Lower lobe of right lung (tissue), 2 donors: ENCODE measurements at regions not wholly inside any gene's neighbourhood (a gene's known extent, or its start where the extent isn't known, plus 50 kb on each side); places are given as distances from the start of the nearest gene placed in this dataset.

Experiments used
- ATAC-seq, 2 donors: fragments of 200-7000 bp; cut with Tn5 transposase; one replicate each; pipeline ENCODE4 v1.9.1; 2020 to 2022; ENCODE audit warnings: mild to moderate bottlenecking in 2 of 2, moderate library complexity in 2 of 2
- DNase-seq: peaks from one replicate; pipeline ENCODE4 v3.0.0-alpha.2; 2020
- H3K27ac ChIP-seq: fragments of 200-600 bp; one replicate; pipeline ENCODE4 v1.8.0; 2022
- H3K27me3 ChIP-seq: fragments of 200-600 bp; one replicate; pipeline ENCODE4 v1.8.0; 2022; ENCODE audit warnings: low read depth
- H3K36me3 ChIP-seq: fragments of 200-600 bp; one replicate; pipeline ENCODE4 v1.8.0; 2022; ENCODE audit warnings: mild to moderate bottlenecking
- H3K4me1 ChIP-seq: fragments of 200-600 bp; one replicate; pipeline ENCODE4 v1.8.0; 2022
- H3K4me3 ChIP-seq: fragments of 200-600 bp; one replicate; pipeline ENCODE4 v1.8.0; 2022; ENCODE audit warnings: mild to moderate bottlenecking
- H3K9me3 ChIP-seq: fragments of 200-600 bp; one replicate; pipeline ENCODE4 v1.8.0; 2022
- CTCF ChIP-seq: fragments of 200-600 bp; IDR thresholded peaks from one replicate; pipeline ENCODE4 v1.8.0; 2022; ENCODE audit warnings: antibody characterized with exemption, mild to moderate bottlenecking
- intact Hi-C: fragments of 100-400 bp; cut with DNase I; formaldehyde crosslinking; loops from one replicate; pipeline ENCODE4 v1.11.0; 2022
- donor health status: DM: no; HTN: yes; CAD: no; lungs with severe emphysema.

- no peak for TF ChIP-seq CTCF
- intact Hi-C loops = no loop called here
- Histone ChIP-seq H3K4me1 (no peaks in the 10 kb centered on the region), H3K27me3 (no peaks in the 10 kb centered on the region), H3K4me3 (no peak overlapping the region), H3K36me3 (no peaks in the 10 kb centered on the region), H3K27ac (no peak overlapping the region), H3K9me3 (no peaks in the 10 kb centered on the region)
- DNase-seq = no peak
- ATAC-seq = no peak
Observed at GRCh38 chr4:179871726-179872125, 2371.5 kb upstream of the TENM3 start.

GRCh38 chr4:179872755-179873154, 2370.4 kb upstream of the TENM3 start:
- Histone ChIP-seq H3K27me3 (no peaks in the 10 kb centered on the region), H3K27ac (no peak overlapping the region), H3K4me3 (no peak overlapping the region), H3K4me1 (no peaks in the 10 kb centered on the region), H3K36me3 (no peaks in the 10 kb centered on the region), H3K9me3 (no peaks in the 10 kb centered on the region)
- no peak for DNase-seq
- no peak for TF ChIP-seq CTCF
- intact Hi-C loops = no loop called here
- ATAC-seq = no peak

- no peaks in the 10 kb centered on the region for H3K36me3 ChIP-seq
- H3K27me3 ChIP-seq = no peaks in the 10 kb centered on the region
- DNase-seq (no peak), ATAC-seq (no peak)
- no peak for TF ChIP-seq CTCF
- H3K4me1 ChIP-seq = no peaks in the 10 kb centered on the region
- intact Hi-C loops = no loop called here
- no peak overlapping the region for H3K27ac ChIP-seq
- no peaks in the 10 kb centered on the region for H3K9me3 ChIP-seq
- H3K4me3 ChIP-seq = no peak overlapping the region
Observed at GRCh38 chr4:179880756-179881155, 2362.4 kb upstream of the TENM3 start.

GRCh38 chr4:179894066-179894778, 2349.0 kb upstream of the TENM3 start:
- no peaks in the 10 kb centered on the region for H3K36me3 ChIP-seq
- intact Hi-C loops = no loop called here
- TF ChIP-seq CTCF = no peak

GRCh38 chr4:179919587-179919986, 2323.6 kb upstream of the TENM3 start:
- Histone ChIP-seq H3K4me3 (no peak overlapping the region), H3K27ac (no peak overlapping the region), H3K27me3 (no peaks in the 10 kb centered on the region), H3K36me3 (no peaks in the 10 kb centered on the region), H3K9me3 (no peaks in the 10 kb centered on the region), H3K4me1 (no peaks in the 10 kb centered on the region)
- no peak for TF ChIP-seq CTCF
- ATAC-seq (no peak), DNase-seq (no peak)
- intact Hi-C loops = no loop called here

More at GRCh38 chr4:179894066-179894778, 2349.0 kb upstream of the TENM3 start:
- DNase-seq (no peak), ATAC-seq (no peak)
- Histone ChIP-seq H3K4me3 (no peak overlapping the region), H3K27me3 (no peaks in the 10 kb centered on the region), H3K4me1 (no peaks in the 10 kb centered on the region), H3K9me3 (no peaks in the 10 kb centered on the region), H3K27ac (no peak overlapping the region)
